ENCODE measurements at regions not wholly inside any gene's neighbourhood (a gene's known extent, or its start where the extent isn't known, plus 50 kb on each side); places are given as distances from the start of the nearest gene placed in this dataset.

DNA sequence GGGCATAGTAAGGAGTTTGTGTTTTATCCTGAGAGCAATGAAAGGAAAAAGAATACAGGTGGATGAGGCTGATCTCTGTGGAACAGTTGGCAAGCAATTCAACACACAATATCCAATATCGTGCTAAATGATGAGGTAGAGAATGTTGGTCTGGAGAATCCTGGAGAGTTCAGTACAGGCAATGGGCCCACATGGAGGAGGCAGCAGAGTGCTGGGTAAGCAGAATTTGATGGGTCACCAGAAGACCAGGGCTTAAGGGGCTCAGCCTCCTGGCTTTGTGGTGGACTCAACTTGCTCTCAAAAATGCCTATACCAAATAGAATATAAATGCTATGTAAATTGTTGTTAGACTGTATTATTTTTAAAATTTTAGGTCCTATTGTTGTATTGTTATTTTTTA is 271.5 kb upstream of the JARID2 start:
- TF ChIP-seq, protein P1, sequence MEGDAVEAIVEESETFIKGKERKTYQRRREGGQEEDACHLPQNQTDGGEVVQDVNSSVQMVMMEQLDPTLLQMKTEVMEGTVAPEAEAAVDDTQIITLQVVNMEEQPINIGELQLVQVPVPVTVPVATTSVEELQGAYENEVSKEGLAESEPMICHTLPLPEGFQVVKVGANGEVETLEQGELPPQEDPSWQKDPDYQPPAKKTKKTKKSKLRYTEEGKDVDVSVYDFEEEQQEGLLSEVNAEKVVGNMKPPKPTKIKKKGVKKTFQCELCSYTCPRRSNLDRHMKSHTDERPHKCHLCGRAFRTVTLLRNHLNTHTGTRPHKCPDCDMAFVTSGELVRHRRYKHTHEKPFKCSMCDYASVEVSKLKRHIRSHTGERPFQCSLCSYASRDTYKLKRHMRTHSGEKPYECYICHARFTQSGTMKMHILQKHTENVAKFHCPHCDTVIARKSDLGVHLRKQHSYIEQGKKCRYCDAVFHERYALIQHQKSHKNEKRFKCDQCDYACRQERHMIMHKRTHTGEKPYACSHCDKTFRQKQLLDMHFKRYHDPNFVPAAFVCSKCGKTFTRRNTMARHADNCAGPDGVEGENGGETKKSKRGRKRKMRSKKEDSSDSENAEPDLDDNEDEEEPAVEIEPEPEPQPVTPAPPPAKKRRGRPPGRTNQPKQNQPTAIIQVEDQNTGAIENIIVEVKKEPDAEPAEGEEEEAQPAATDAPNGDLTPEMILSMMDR (IDR thresholded peaks at IDR 0.05), result no peak
- TF ChIP-seq POLR2AphosphoS5 (IDR thresholded peaks at IDR 0.05) (no peak), EP300 (IDR thresholded peaks at IDR 0.05; ENCODE audit: low read depth) (no peak)
